NCI-H2196 (cell line): ENCODE measurements at regions not wholly inside any gene's neighbourhood (a gene's known extent, or its start where the extent isn't known, plus 50 kb on each side); places are given as distances from the start of the nearest gene placed in this dataset.
"Not testable (repeated sequence)": the region's sequence is repeated elsewhere in the genome, so short reads cannot be mapped to it uniquely, and the experiment has no call there.

Source experiments
- DNase-seq: peaks from one replicate; lab custom pipeline; 2025; ENCODE audit not compliant: unreplicated experiment; lab: John Stamatoyannopoulos, UW

DNA sequence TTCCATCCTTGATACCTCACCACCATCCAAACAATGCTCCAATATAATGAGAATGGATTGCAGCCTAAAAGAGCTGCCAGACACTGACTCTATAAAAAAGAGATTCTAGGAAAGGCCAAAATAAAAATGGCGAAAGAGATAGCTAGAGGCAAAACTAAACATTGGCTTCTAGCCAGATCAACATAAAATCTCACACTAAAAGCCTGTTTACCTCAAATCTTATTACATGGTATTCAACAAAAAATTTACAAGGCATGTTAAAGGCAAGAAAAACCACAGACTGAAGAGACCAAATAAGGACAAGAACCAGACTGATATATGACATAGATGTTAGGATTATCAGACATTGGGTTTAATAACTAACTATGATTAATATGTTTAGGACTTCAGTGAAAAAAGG lies 1127.0 kb downstream of the DNAJB9 start:
- DNase-seq, result no peak

DNA sequence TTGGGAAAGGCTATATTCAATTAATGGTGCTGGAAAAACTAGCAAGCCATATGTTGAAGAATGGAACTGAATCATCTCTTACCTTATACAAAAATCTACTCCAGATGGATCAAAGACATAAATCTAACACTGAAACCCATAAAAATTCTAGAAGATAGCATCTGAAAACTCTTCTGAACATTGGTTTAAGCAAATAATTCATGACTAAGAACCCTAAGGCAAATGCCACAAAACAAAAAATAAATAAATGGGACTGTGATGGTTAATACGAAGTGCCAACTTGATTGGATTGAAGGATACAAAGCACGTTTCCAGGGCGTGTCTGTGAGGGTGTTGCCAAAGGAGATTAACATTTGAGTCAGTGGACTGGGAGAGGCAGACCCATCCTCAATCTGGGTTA lies 1130.0 kb downstream of the DNAJB9 start:
- DNase-seq, result no peak

DNA sequence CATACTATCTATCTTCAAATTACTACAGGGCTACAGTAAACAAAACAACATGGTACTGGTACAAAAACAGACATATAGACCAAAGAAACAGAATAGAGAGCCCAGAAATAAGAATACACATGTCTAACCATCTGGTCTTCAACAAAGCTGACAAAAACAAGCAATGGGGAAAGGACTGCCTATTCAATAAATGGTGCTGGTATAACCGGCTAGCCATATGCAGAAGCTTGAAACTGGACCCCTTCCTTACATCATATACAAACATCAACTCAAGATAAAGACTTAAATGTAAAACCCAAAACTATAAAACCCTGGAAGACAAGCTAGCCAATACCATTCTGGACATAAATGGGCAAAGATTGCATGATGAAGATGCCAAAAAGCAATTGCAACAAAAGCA lies 1143.7 kb downstream of the DNAJB9 start:
- no peak for DNase-seq

DNA sequence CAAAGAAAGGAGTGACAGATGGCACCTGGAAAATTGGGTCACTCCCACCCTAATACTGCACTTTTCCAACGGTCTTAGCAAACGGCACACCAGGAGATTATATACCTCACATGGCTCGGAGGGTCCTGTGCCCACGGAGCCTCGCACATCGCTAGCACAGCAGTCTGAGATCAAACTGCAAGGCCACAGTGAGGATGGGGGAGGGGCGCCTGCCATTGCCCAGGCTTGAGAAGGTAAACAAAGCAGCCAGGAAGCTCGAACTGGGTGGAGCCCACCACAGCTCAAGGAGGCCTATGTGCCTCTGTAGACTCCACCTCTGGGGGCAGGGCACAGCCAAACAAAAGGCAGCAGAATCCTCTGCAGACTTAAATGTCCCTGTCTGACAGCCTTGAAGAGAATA lies 1149.7 kb downstream of the DNAJB9 start:
- not testable (repeated sequence) for DNase-seq

DNA sequence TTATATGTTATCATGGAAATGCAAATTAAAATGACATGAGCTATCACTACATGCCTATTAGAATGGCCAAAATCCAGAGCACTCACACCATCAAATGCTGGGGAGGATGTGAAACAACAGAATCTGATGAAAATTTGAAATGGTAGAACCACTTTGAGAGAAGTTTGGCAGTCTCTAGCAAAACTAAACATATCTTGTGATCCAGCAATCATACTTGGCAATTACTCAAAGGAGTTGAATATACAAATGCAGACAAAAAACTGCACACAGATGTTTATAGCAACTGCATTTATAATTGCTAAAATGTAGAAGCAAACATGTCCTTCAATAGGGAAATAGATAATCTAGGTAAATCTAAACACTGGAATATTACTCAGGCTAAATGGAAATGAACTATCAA lies 1164.9 kb downstream of the DNAJB9 start:
- DNase-seq, result no peak

DNA sequence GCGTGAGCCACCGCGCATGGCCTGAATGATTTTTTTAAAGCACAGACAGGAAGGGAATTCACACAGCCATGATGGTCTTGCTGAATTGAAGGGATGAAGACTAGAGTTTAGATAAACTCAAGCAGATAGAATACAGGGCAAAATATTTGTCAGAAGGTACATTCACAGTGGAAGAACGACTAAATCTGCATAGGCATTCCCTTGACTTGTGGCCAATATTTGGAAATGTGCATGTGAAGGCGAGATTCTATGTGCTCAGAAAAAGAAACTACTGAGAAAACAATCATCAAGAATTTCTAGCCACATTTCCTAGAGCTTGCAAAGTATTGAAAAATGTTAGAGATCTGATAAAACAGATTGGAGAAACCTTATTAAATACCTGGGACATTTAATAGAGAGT lies 1166.2 kb downstream of the DNAJB9 start:
- no peak for DNase-seq

DNA sequence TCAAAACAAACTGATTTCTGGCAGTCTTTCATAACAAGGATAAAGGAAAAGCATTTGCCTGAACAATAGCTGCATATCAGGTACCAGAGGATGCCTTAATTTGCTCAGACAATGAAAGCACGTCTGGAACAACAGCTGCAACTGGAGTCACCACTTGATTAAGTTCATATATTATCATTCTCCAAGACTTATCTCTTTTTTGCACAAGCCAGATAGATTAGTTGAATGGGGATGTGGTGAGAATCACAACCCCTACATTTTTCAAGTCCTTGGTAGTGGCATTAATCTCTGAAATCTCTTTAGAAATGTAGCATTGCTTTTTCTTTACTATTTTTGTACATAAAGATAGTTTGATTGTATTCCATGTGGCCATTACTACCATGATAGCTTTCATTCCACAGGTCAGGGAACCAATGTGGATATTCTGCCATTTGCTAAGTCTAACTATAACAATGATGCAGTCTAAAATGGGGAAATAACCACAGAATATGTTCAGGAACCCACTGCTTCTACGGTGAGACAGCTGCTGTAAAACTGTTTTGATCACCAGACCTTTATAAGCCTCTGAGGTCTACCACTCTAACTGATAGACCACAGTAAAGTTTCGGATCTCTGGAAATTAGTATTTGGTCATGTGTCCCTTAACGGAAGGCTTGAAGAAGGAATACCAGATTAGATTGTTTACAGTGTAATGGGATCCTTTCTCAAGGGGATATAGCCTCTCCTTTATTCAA lies 1176.2 kb downstream of the DNAJB9 start:
- no peak for DNase-seq

DNA sequence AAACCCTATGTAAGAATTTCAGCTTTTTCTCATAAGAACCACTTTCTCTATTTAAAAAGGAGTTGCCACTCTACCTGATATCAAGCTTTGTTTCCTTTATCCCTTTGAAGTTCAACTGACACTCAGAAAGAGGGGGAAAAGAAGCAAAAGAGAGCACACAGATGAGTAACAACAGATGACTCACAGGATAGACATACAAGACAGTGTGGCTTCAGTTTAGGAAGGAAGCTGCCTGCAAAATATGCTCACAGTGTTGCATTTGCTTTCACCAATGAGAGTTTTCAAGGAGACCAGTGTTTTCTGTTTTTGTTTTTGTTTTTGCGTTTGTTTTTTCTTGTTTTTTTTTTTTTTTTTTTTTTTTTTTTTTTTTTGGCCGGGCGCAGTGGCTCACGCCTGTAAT lies 1181.6 kb downstream of the DNAJB9 start:
- DNase-seq, result no peak

DNA sequence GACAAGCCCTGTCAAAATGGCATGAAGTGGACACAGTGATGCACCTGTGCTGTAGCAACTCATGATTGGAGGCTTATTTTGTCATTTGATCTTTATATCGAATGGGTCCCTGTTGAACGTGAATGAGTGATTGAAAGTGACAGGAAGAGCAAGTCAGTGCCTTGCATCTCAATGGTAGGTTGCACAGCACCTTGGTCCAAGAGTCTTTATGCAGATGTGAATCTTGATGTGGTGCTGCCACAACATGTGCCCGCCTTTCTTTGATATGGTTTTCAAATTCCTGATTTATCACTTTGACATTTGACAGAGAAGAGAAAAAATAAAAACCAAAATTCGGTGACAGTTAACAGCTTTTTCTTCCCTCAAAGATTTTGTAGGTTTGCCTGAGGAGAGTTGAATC lies 1182.4 kb downstream of the DNAJB9 start:
- no peak for DNase-seq

DNA sequence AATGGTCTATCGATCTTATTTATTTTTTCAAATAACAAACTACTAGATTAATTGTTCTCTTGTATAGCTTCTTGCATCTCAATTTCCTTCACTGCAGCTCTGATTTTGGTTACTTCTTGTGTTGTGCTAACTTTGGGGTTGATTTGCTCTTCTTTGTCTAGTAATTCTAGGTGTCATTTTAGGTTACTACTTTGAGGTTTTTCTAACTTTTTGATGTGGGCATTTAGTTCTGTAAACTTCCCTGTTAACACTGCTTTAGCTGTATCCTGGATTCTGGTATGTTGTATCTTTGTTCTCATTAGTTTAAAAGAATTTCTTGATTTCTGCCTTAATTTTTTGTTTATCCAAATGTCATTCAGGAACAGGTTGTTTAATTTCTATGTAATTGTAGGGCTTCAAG lies 1188.0 kb downstream of the DNAJB9 start:
- no peak for DNase-seq

DNA sequence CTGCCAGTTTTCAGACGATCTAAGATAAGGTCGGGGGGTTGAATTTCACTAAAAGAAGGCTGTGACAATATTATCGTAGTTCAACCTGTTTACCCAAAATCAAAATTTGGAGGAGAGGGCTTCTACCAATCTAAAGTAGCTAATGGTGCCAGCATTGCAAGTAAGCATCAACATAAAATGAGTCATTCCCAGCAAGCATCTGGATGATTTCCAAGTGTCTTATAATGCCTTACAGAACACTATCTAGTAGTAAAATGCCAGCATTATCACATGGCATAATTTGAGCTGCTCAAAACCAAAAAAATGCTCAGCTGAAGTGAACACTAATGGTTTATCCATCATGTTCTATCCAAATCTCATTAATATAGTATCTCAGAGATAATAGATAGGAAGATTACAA lies 1193.9 kb downstream of the DNAJB9 start:
- no peak for DNase-seq

DNA sequence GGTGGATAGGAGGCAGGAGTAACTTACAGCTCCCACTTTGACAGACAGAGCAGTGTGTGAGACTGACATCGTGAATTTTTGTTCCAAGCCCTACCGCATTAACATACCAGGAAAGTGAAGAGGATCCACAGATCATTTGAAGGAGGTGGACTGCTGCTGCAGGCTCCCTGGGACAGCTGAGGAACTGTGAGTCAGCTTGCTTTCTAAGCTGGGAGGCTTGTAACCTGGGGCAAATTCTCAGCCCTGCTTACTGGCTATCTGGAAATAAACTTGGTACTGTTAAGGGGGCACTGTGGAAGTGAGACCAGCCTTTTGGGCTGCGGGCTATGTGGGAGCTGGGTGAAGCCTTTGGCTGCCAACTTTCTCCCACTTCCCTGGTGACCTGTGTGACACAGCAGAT lies 1202.5 kb downstream of the DNAJB9 start:
- DNase-seq, result no peak

DNA sequence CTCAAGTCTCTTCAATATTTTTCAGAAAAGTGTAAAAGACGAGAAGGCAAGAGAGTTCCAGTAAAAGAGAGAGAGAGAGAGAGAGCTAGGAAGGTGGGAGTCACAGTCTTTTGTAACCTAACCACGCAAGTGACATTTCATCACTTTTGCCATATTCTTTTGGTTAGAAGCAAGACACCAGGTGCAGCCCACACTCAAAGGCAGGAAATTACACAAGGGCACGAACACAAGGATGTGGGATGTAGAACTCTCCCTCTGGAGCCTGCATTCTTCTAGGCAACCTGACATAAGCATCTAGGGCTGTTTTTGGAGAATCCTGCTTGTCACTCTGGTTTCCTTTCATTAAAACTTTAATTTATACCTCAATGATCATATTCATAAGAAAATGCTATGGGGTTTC lies 1213.1 kb downstream of the DNAJB9 start:
- DNase-seq, result no peak

DNA sequence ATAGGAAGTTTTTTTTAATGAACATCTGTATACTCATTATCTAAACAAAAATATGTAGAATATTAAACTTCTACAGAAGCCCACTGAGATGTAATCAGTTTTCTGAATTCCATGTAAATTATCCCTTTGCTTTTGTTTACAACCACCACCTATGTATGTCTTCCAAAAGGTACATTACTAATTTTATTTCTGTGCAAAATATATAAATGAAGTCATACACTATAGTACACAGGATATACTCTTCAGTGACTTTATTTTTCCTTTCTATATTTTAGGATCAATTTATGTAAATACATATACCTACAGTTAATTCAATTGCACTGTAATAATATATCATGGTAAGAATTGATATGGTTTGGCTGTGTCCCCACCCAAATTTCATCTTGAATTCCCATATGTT lies 1236.9 kb downstream of the DNAJB9 start:
- no peak for DNase-seq

DNA sequence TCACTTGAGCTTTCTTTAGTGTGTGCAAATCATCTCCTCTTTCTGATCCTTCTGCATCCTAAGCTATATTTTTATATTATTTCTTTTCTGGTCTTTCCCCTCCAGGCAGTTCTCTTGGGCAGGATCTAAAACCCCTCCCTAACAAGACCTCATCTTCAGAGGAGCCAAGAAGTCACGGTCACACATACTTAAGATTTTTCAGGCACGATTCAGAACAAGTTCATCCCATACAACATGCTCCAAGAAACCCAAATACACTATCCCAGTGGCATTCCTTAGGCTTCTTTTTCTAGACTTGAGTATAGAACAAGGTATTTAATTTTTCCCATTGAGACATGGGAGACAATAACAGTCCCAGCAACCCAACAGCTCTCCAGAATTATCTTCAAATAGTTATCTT lies 1251.5 kb downstream of the DNAJB9 start:
- DNase-seq, result no peak

DNA sequence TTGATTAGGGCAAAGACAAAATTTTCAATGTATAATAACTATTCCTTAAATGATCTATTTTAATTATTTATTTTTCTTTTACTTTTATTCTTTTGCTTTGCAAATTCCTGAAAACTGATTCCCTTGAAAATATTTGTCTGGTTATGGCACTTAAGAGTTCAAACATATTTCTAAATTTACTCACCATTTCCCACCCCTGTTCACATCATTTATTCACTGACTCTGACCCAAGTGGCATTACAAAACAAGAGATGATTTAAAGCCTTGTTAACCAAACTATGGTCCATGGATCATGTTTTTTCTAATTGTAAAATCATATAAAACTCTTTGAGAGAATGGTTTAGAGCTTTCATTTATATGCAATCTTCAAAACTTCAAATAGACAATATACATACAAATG lies 1256.1 kb upstream of the LRRN3 start:
- no peak for DNase-seq

DNA sequence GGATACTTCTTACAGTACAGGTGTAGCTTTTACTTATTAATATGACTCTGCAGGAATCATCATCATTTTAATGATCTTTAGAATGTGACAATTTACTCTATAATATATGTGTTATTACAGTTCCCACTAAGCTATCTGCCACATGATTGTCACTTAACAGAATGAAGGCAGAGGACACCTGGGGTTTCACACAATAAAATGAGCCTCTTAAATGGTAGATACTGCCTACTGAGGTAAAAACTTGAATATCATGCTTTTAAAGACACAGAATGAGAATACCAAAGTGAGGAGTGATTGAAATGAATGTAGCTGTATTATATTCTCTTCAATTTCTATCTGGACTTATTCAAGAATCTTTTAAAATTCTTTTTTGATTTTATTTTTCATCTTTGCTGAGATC lies 1255.3 kb upstream of the LRRN3 start:
- no peak for DNase-seq

DNA sequence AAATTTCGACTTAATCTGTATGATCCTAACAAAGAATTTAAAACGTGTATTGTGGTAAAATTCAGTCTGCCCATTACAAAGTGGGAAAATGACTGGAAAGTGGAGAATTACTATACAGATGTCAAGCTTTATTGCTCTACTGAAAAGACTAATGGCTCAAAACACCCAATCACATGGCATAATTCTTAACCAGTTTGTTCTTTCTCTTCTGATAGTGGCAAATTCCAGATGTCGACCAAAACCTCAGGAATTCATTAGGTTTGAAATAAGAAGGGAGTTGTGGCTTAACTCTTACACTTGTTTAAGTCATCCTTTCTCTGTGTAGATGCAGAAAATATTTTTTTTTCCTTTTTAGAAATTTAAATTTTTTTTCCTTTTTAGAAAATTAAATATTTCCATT lies 1254.9 kb upstream of the LRRN3 start:
- no peak for DNase-seq

DNA sequence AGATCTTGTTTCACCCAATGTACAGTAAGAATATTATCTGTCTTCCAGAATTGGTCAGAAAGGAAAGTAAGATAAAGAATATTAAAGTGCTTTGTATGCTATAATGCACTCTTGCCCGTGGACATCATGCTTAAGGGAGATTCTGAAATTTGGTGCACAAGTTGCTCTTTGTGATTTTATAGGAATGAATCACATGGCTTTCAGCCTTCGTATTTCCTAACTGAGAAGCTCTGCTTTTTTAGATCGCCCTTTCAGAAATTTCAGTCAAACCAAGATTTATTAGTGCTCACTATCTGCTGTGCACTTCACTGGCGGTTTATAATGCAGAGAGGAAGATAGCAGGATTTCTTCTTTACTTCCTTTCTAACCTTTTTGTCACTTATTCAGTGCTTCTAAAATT lies 1248.5 kb upstream of the LRRN3 start:
- DNase-seq, result no peak

DNA sequence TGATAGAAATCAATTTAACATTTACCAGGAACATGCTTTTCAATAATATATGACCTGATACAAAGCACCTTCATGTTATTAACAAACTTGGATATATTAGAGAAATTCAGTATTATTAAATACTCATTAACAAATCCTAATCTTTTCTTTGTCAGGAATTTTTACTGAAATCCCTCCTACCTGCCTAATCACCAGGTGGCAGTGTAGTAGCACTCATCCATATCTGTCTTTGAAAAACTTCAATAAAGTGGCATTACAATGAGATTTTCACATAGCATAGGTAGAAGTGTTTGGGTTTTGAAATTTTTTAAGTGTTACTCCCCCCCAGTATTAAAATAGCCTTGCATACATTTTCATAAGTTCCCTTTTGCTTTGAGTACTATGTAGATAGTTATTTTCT lies 1246.6 kb upstream of the LRRN3 start:
- no peak for DNase-seq

DNA sequence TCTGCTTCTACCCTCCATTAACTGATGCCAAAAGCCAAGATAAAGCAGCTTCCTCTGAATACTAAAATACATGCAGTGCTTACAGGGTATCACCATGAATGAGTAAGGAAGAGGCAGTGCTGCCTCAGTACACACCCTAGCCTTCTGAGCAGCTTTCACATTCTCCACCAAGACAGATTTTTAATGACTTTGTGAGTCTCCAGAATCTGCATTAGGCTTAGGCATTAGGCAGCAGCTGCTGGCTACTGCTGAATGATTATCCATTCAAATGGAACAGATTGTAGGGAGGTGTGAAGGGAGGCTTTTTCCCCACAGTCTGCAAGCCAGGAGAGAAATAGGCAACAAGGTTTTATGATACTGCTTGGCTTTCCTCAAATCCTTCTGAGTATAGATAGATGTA lies 1226.7 kb upstream of the LRRN3 start:
- DNase-seq, result no peak

DNA sequence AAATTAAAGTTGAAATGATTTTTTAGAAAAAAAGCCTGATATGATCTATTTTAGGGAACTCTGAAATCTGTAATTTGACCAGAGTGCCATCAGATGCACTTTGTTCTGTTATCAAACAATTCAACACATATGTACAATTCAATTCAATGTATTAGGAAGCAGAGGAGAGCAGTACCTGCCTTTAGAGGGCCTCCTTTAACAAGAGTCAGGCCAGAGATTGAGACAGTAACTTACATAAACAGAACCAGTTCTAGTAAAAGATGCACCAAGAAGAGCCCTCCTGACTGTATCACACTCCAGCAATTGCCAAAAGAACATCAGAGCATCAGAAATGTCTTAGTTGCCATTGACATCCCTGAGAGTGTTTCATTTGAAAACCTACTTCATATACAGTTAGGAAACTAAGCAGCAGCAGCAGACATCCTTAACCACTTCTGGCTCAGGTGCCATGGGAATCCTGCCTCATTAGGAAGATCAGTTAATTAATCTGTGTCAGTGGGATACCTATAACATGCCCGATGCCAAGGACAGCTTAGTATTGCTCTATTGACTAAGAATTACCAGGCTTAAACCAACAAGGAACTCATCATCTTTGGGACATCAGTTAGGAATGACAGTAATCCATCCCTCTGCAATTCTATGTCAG lies 1222.6 kb upstream of the LRRN3 start:
- no peak for DNase-seq

DNA sequence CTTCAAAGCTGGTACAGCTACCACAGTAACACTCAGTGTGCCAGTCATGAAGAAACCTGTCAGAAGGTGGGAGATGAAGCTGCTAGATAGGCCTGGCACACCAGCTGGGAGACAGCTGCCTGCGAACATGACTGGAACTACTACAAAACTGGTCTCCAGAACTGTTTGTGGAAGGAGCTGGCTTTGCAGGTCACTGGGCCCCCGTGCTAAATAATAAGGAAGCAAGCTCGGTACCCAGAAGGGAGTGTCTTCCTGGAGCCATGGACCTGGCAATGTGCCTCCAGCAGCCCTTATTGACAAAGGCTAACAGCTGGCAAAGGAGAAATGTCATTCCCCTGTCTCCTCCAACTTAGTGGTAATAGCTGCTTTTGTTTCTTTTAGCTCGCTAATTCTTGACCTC lies 1217.6 kb upstream of the LRRN3 start:
- no peak for DNase-seq
